GM18517 (cell line): ENCODE measurements at regions not wholly inside any gene's neighbourhood (a gene's known extent, or its start where the extent isn't known, plus 50 kb on each side); places are given as distances from the start of the nearest gene placed in this dataset.
"Not testable (repeated sequence)": the region's sequence is repeated elsewhere in the genome, so short reads cannot be mapped to it uniquely, and the experiment has no call there.

ENCODE experiments used
- ATAC-seq: cut with Tn5 transposase; IDR thresholded peaks from one replicate; pipeline ENCODE4 v1.9.1; 2021; ENCODE audit warnings: mild to moderate bottlenecking, moderate library complexity; ENCODE audit not compliant: unreplicated experiment

GRCh38 chr7:12002428-12002827, 170.4 kb upstream of the THSD7A start:
- ATAC-seq = no peak

- no peak for ATAC-seq
Measured at GRCh38 chr7:12004581-12004980, 172.6 kb upstream of the THSD7A start.

GRCh38 chr7:12007576-12007975, 175.6 kb upstream of the THSD7A start:
- no peak for ATAC-seq

- ATAC-seq = no peak
Measured at GRCh38 chr7:12013983-12014382, 182.0 kb upstream of the THSD7A start.

- no peak for ATAC-seq
Measured at GRCh38 chr7:12016439-12016838, 184.4 kb upstream of the THSD7A start.

- ATAC-seq = no peak
Measured at GRCh38 chr7:12017046-12017445, 185.0 kb upstream of the THSD7A start.

- not testable (repeated sequence) for ATAC-seq
Measured at GRCh38 chr7:12022011-12022410, 189.1 kb upstream of the TMEM106B start.

- ATAC-seq = no peak
Measured at GRCh38 chr7:12025246-12025645, 185.8 kb upstream of the TMEM106B start.

- ATAC-seq = no peak
Measured at GRCh38 chr7:12028508-12028907, 182.6 kb upstream of the TMEM106B start.

- ATAC-seq = no peak
Measured at GRCh38 chr7:12030116-12030515, 181.0 kb upstream of the TMEM106B start.

GRCh38 chr7:12031186-12031585, 179.9 kb upstream of the TMEM106B start:
- ATAC-seq = no peak

- ATAC-seq = no peak
Measured at GRCh38 chr7:12031638-12032037, 179.5 kb upstream of the TMEM106B start.

GRCh38 chr7:12032146-12032545, 178.9 kb upstream of the TMEM106B start:
- no peak for ATAC-seq

- ATAC-seq = not testable (repeated sequence)
Measured at GRCh38 chr7:12043457-12043856, 167.6 kb upstream of the TMEM106B start.

- no peak for ATAC-seq
Measured at GRCh38 chr7:12052211-12052610, 158.9 kb upstream of the TMEM106B start.

- ATAC-seq = no peak
Measured at GRCh38 chr7:12053561-12053960, 157.5 kb upstream of the TMEM106B start.

- ATAC-seq = no peak
Measured at GRCh38 chr7:12054830-12055229, 156.3 kb upstream of the TMEM106B start.

- no peak for ATAC-seq
Measured at GRCh38 chr7:12056381-12056780, 154.7 kb upstream of the TMEM106B start.

GRCh38 chr7:12056977-12057376, 154.1 kb upstream of the TMEM106B start:
- no peak for ATAC-seq

GRCh38 chr7:12062062-12062461, 149.0 kb upstream of the TMEM106B start:
- ATAC-seq = no peak

GRCh38 chr7:12064586-12065127, 146.4 kb upstream of the TMEM106B start:
- ATAC-seq = no peak

GRCh38 chr7:12066004-12066403, 145.1 kb upstream of the TMEM106B start:
- no peak for ATAC-seq

- no peak for ATAC-seq
Measured at GRCh38 chr7:12066521-12066920, 144.6 kb upstream of the TMEM106B start.
